Activated naive CD8-positive, alpha-beta T cell treated with anti-CD3 and anti-CD28 coated beads, Interleukin-2, amount 50 U/mL, for 24 hours (primary cell): ENCODE measurements at regions not wholly inside any gene's neighbourhood (a gene's known extent, or its start where the extent isn't known, plus 50 kb on each side); places are given as distances from the start of the nearest gene placed in this dataset.

Experiments used
- ATAC-seq: fragments of 150-1000 bp; cut with Tn5 transposase; one replicate; pipeline ENCODE4 v1.10.0; 2021
- DNase-seq: peaks from one replicate; pipeline ENCODE4 v3.0.0; 2021
- H3K27ac Mint-ChIP-seq: one replicate; pipeline ENCODE4 v1.8.0; 2021; ENCODE audit warnings: mild to moderate bottlenecking, mixed read lengths
- H3K27me3 Mint-ChIP-seq: one replicate; pipeline ENCODE4 v1.8.0; 2021; ENCODE audit warnings: mixed read lengths
- H3K36me3 Mint-ChIP-seq: one replicate; pipeline ENCODE4 v1.8.0; 2021; ENCODE audit warnings: low read depth, mixed read lengths
- H3K4me1 Mint-ChIP-seq: one replicate; pipeline ENCODE4 v1.8.0; 2021; ENCODE audit warnings: mixed read lengths
- H3K4me3 Mint-ChIP-seq: one replicate; pipeline ENCODE4 v1.8.0; 2021; ENCODE audit warnings: mild to moderate bottlenecking, moderate library complexity, mixed read lengths
- H3K9me3 Mint-ChIP-seq: one replicate; pipeline ENCODE4 v1.8.0; 2021; ENCODE audit warnings: mixed read lengths

DNA sequence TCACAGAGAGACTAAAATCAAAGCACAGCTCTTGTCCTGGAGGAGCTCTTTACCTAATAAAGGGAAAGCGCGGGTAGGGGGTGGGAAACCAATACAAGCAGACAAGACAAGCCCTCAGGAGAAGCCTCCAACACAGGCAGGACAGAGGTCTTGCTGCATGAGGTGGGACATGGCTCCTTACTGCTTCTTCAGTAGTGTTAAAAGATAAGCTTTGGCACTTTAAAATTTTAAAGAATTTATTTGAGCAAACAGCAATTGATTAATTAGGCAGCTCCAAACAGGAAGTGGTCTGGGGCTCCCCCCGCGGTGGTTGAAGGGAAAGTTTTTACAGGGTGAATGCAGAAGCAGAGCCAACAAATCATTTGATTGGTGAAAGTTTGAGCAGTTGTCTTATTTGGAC is 50.3 kb upstream of the MACC1 start:
- H3K9me3 Mint-ChIP-seq: no peaks in the 10 kb centered on the region
- no peaks in the 10 kb centered on the region for H3K36me3 Mint-ChIP-seq
- H3K27me3 Mint-ChIP-seq: peaks cover 5% of the 10 kb centered on the region
- ATAC-seq (no peak), DNase-seq (peak; percentile 4)
- H3K4me1 Mint-ChIP-seq: no peaks in the 10 kb centered on the region
- H3K27ac Mint-ChIP-seq: no peak overlapping the region
- H3K4me3 Mint-ChIP-seq: no peak overlapping the region

DNA sequence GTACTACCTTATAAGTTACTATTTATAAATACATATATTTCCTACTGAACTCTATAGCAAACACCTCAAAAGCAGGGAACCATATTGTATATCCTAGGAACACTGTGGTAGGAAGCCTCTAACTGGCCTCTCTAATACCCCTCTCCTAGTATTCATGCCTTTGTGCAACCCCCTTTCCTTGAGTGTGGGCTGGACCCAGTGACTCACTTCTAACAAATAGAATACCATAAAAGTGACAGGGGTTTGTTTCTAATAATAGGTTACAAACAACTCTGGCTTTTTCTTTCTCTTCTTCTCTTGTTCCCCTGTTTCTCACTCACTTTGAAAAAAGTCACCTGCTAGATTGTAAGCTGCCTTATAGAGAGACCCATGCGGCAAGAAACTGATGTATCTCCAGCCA is 51.6 kb upstream of the MACC1 start:
- ATAC-seq (no peak), DNase-seq (no peak)
- Mint-ChIP-seq H3K27me3 (peaks cover 5% of the 10 kb centered on the region), H3K4me3 (no peak overlapping the region), H3K27ac (no peak overlapping the region), H3K4me1 (no peaks in the 10 kb centered on the region), H3K9me3 (no peaks in the 10 kb centered on the region), H3K36me3 (no peaks in the 10 kb centered on the region)

DNA sequence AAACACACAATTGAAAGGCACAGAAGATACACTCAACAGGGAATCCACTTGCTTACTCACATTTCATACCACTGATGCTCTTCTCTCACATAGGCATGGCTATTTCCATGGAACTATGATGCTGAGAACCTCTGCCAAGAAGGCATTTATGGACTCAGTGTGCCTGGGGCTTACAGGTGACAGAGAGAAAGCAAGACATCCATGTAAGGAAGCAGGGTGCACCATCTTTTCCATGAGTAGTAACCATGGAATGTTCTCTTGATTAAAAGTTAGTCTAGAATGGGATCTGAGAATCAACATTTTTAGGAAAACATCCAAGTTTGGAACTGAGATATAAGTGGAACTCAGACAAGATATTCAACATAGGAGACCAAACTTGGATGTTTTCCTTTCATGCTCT is 52.5 kb upstream of the MACC1 start:
- Mint-ChIP-seq H3K27me3 (peaks cover 5% of the 10 kb centered on the region), H3K36me3 (no peaks in the 10 kb centered on the region), H3K4me1 (no peaks in the 10 kb centered on the region), H3K9me3 (no peaks in the 10 kb centered on the region), H3K4me3 (no peak overlapping the region), H3K27ac (no peak overlapping the region)
- ATAC-seq (no peak), DNase-seq (no peak)

DNA sequence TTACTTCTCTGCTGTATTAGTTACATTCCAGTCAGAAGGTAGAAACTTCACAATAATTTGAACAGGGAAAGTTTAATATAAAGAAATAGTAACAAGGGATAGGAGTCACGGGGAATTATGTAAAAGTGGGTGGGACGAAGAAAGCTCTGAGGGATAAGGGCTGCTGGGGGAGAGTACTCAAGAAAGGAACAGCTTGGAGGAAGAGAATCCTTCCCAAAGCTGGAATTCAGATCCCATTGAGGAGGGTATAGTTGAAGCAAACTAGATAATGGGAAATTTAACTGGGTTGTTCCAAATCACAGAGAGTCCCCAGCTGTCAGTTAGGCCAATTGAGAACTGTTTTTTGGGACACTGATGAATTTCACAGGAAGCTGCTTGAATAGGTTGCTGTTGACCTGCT is 53.2 kb upstream of the MACC1 start:
- DNase-seq: no peak
- no peaks in the 10 kb centered on the region for H3K9me3 Mint-ChIP-seq
- H3K4me1 Mint-ChIP-seq: no peaks in the 10 kb centered on the region
- H3K27me3 Mint-ChIP-seq: peaks cover 5% of the 10 kb centered on the region
- no peak overlapping the region for H3K27ac Mint-ChIP-seq
- H3K36me3 Mint-ChIP-seq: no peaks in the 10 kb centered on the region
- H3K4me3 Mint-ChIP-seq: no peak overlapping the region
- ATAC-seq: no peak

DNA sequence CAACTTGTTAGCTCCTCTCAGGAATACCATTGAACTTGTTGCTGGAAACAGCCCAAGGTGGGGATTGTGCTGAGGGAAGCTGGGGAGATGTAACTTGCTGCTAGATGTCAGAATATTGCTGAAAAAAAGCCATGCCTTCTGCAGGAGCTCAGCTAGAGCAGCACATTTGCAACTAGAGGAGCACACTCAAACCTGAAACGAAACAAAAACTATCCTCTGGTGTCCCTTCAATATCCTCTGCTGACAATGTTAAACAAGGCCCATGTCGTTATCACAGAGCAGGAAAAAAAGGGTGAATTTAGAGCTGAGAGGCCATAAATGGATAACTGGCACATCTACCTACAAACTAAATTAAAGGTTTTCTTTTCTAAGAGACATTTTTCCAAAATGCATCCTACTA is 53.7 kb upstream of the MACC1 start:
- no peaks in the 10 kb centered on the region for H3K9me3 Mint-ChIP-seq

DNA sequence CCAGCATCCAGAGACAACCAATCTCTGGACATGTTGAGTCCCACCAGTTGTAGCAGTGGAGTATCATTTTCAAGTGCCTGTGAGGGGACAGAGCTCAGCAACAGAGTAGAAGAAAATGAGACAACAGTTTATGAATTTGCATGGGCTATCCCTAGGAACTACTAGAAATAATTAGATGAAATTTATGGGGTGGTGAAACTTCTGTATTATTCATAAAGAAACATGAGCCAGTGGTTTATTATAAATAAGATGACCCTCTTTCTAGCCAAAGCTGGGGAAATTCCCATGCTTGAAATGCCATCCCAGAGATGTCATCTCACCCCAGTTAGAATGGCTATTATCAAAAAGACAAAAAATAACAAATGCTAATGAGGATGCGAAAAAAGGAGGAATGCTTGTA is 55.1 kb upstream of the ITGB8 start:
- H3K27ac Mint-ChIP-seq: no peak overlapping the region
- no peaks in the 10 kb centered on the region for H3K4me1 Mint-ChIP-seq
- H3K27me3 Mint-ChIP-seq: no peaks in the 10 kb centered on the region
- H3K9me3 Mint-ChIP-seq: no peaks in the 10 kb centered on the region
- DNase-seq (no peak), ATAC-seq (peak; percentile 15)
- H3K36me3 Mint-ChIP-seq: no peaks in the 10 kb centered on the region
- H3K4me3 Mint-ChIP-seq: no peak overlapping the region

More for the DNA sequence above, 53.7 kb upstream of the MACC1 start:
- DNase-seq: no peak
- H3K27ac Mint-ChIP-seq: no peak overlapping the region
- no peaks in the 10 kb centered on the region for H3K4me1 Mint-ChIP-seq
- peaks cover 5% of the 10 kb centered on the region for H3K27me3 Mint-ChIP-seq
- H3K4me3 Mint-ChIP-seq: no peak overlapping the region
- ATAC-seq: no peak
- no peaks in the 10 kb centered on the region for H3K36me3 Mint-ChIP-seq

DNA sequence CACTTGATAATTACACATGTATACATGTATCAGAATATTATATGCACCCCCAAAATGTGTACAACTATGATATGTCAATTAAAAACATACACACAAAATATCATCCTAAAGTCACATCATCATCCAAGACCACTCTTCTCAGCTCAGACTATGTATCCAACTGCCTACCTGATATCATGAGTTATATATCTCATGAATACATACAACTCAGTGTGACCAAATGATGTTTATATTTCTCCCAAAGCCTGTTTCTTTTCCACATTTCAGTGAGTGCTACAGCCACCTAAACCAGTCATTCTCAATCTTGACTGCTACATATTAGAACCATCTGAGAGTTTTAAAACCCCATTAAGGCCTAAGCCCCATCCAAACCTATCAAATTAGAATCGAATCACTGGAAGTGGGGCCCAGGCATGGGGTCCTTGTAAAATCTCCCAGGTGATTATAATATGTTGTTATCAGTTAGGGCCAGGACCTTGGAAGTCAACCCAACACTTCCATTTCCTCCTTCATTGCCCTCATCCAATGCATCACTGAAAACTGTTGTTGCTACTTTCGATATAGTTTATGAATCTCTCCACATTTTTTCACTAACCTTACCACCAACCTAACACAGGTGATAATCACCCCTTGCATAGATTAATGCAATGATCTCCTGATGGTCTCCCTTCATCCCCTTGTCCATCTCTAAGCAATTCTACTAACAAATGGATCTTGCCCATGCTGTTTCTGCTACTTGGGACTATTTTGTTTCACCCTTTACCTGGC is 53.8 kb upstream of the ITGB8 start:
- Mint-ChIP-seq H3K4me1 (no peaks in the 10 kb centered on the region), H3K27ac (no peak overlapping the region), H3K36me3 (no peaks in the 10 kb centered on the region), H3K9me3 (no peaks in the 10 kb centered on the region), H3K27me3 (no peaks in the 10 kb centered on the region), H3K4me3 (no peak overlapping the region)
- ATAC-seq (peak; percentile 34), DNase-seq (no peak)

DNA sequence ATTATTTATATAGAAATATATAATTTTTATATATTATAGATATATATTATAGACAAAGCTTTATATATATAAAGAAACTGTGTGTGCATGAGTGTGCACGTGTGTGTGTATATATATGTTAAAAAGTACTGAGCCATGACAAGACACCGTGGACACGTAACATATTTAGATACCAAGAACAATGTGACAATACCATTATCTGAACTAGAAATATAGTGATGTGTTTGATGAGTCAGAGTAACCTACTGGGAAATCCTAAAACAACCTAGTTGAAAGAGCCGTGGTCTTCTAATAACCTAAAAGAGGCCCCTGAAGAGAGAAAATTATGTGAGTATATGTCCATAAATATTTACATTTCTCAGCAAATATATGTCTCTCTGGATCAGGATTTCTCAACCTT is 50.7 kb upstream of the ITGB8 start:
- no peak overlapping the region for H3K27ac Mint-ChIP-seq
- peak; percentile 31 for ATAC-seq
- H3K36me3 Mint-ChIP-seq: no peaks in the 10 kb centered on the region
- DNase-seq: no peak
- H3K9me3 Mint-ChIP-seq: no peaks in the 10 kb centered on the region
- no peaks in the 10 kb centered on the region for H3K27me3 Mint-ChIP-seq
- H3K4me1 Mint-ChIP-seq: no peaks in the 10 kb centered on the region
- no peak overlapping the region for H3K4me3 Mint-ChIP-seq

DNA sequence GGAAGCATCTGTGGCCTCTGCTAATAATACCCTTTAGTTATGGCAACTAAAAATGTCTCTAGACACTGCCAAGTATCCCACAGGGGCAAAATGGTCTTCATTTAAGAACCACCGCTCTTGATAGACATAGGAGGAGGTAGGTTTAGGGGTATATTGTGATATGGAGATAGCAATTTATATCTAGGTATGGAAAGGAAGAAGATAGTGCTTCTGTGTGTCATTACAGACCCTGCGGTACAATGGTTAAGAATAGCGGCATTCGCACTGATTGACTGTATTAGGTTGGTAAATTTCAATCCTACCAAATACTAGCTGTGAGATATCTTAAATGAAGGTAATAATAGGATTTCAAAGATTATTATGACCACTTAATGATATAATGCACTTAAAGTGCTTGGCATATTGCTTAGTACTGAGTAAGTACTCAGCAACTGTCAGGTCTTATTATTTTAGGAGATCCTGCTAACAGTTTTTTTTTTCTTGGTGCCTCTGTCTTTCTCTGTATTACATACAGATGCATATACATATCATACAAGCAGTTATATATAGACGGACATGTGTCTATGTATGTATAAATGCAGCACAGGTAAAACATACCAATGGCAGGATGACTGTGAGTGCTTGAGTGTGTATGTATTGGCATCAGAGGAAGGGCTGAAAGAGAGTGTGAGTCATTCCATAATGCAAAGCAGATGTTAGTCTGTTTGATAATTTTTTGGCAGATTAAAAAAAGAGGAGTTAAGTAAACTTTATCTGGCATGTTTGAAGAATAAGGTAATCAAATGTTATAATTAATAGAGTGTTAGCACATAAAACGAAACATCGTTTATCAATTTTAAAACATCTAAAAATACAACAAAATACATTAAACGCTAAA is 50.0 kb upstream of the ITGB8 start:
- no peak for DNase-seq
- no peaks in the 10 kb centered on the region for H3K4me1 Mint-ChIP-seq
- H3K4me3 Mint-ChIP-seq: no peak overlapping the region
- H3K27me3 Mint-ChIP-seq: no peaks in the 10 kb centered on the region
- no peak overlapping the region for H3K27ac Mint-ChIP-seq
- no peaks in the 10 kb centered on the region for H3K9me3 Mint-ChIP-seq
- peak; percentile 46 for ATAC-seq
- no peaks in the 10 kb centered on the region for H3K36me3 Mint-ChIP-seq
